Erythroblast (primary cell): ENCODE measurements at regions not wholly inside any gene's neighbourhood (a gene's known extent, or its start where the extent isn't known, plus 50 kb on each side); places are given as distances from the start of the nearest gene placed in this dataset.

ENCODE experiments used
- GATA1 ChIP-seq: IDR thresholded peaks from 2 replicates; pipeline ENCODE4 v1.6.1; 2011; ENCODE audit warnings: low read depth, mild to moderate bottlenecking, control low read depth, low read length, moderate library complexity
- POLR2A ChIP-seq: IDR thresholded peaks from 2 replicates; pipeline ENCODE4 v1.6.1; 2011; ENCODE audit warnings: mild to moderate bottlenecking, low read length

- TF ChIP-seq POLR2A = no peak
- no peak for TF ChIP-seq GATA1
Observed at GRCh38 chr10:118195729-118196128, 146.4 kb downstream of the FAM204A start.
